SK-N-SH treated with all-trans-retinoic acid at 6 μM for 48 hours (cell line): ENCODE measurements at regions not wholly inside any gene's neighbourhood (a gene's known extent, or its start where the extent isn't known, plus 50 kb on each side); places are given as distances from the start of the nearest gene placed in this dataset.

Experiments used
- ATAC-seq: fragments of 200-7000 bp; cut with Tn5 transposase; 3 replicates; pipeline ENCODE4 v1.9.1; 2020; ENCODE audit warnings: mild to moderate bottlenecking, moderate library complexity
- ARNTL ChIP-seq: fragments of 450-650 bp; formaldehyde crosslinking; IDR thresholded peaks from 2 replicates; pipeline ENCODE4 v1.5.0; 2020; ENCODE audit warnings: low read depth, mild to moderate bottlenecking, moderate library complexity, borderline replicate concordance
- BACH2 ChIP-seq: fragments of 250-450 bp; sonication (Bioruptor Pico); IDR thresholded peaks from 2 replicates; pipeline ENCODE4 v1.9.0; 2021; ENCODE audit warnings: mild to moderate bottlenecking, borderline replicate concordance
- CREB5 ChIP-seq: fragments of 250-450 bp; sonication (Bioruptor Pico); IDR thresholded peaks from 2 replicates; pipeline ENCODE4 v1.5.1; 2020; ENCODE audit warnings: low read depth, mild to moderate bottlenecking, moderate library complexity
- CSDC2 ChIP-seq: fragments of 250-450 bp; sonication (Bioruptor Pico); IDR thresholded peaks from 2 replicates; pipeline ENCODE4 v1.5.0; 2020; ENCODE audit warnings: mild to moderate bottlenecking, moderate library complexity
- CSRNP3 ChIP-seq: fragments of 250-450 bp; sonication (Bioruptor Pico); IDR thresholded peaks from 2 replicates; pipeline ENCODE4 v1.5.1; 2021; ENCODE audit warnings: mild to moderate bottlenecking, moderate library complexity
- ESRRG ChIP-seq: fragments of 250-450 bp; sonication (Bioruptor Pico); IDR thresholded peaks from 2 replicates; pipeline ENCODE4 v1.6.1; 2021; ENCODE audit warnings: mild to moderate bottlenecking
- OSR1 ChIP-seq: fragments of 250-450 bp; sonication (Bioruptor Pico); IDR thresholded peaks from 2 replicates; pipeline ENCODE4 v1.8.0; 2022; ENCODE audit warnings: moderate library complexity, mild to moderate bottlenecking, inconsistent platforms
- POU6F1 ChIP-seq: fragments of 250-450 bp; sonication (Bioruptor Pico); IDR thresholded peaks from 2 replicates; pipeline ENCODE4 v1.8.0; 2021; ENCODE audit warnings: low read depth, mild to moderate bottlenecking, moderate library complexity, borderline replicate concordance
- PPARA ChIP-seq: fragments of 250-450 bp; sonication (Bioruptor Pico); IDR thresholded peaks from 2 replicates; pipeline ENCODE4 v1.5.0; 2020; ENCODE audit warnings: mild to moderate bottlenecking, borderline replicate concordance
- RARB ChIP-seq: fragments of 250-450 bp; sonication (Bioruptor Pico); IDR thresholded peaks from 2 replicates; pipeline ENCODE4 v1.8.0; 2021; ENCODE audit warnings: mild to moderate bottlenecking, moderate library complexity
- SNAI2 ChIP-seq: fragments of 250-450 bp; sonication (Bioruptor Pico); IDR thresholded peaks from 2 replicates; pipeline ENCODE4 v1.5.0; 2020; ENCODE audit warnings: mild to moderate bottlenecking, moderate library complexity
- TCF4 ChIP-seq: fragments of 250-450 bp; sonication (Bioruptor Pico); IDR thresholded peaks from 2 replicates; pipeline ENCODE4 v1.8.0; 2021; ENCODE audit warnings: mild to moderate bottlenecking, moderate library complexity, borderline replicate concordance
- TOX ChIP-seq: fragments of 250-450 bp; sonication (Bioruptor Pico); IDR thresholded peaks from 2 replicates; pipeline ENCODE4 v1.8.0; 2021; ENCODE audit warnings: mild to moderate bottlenecking, moderate library complexity, borderline replicate concordance
- TSHZ2 ChIP-seq: fragments of 250-450 bp; sonication (Bioruptor Pico); IDR thresholded peaks from 2 replicates; pipeline ENCODE4 v1.5.0; 2020; ENCODE audit warnings: mild to moderate bottlenecking, moderate library complexity
- ZFP30 ChIP-seq: fragments of 450-650 bp; formaldehyde crosslinking; IDR thresholded peaks from 2 replicates; pipeline ENCODE4 v1.5.0; 2022; ENCODE audit warnings: mild to moderate bottlenecking, moderate library complexity
- ZNF8 ChIP-seq: fragments of 450-650 bp; formaldehyde crosslinking; IDR thresholded peaks from 2 replicates; pipeline ENCODE4 v1.5.0; 2020; ENCODE audit warnings: mild to moderate bottlenecking, moderate library complexity

GRCh38 chr4:36677112-36677511, 395.7 kb downstream of the DTHD1 start:
- no peak for TF ChIP-seq CSDC2 (CRISPR knock-in tag)
- TF ChIP-seq TSHZ2 = no peak
- TF ChIP-seq CREB5 = no peak
- TF ChIP-seq ZFP30 (CRISPR knock-in tag) = no peak
- no peak for TF ChIP-seq OSR1
- no peak for TF ChIP-seq PPARA
- TF ChIP-seq POU6F1 (CRISPR knock-in tag) = no peak
- TF ChIP-seq BACH2 (CRISPR knock-in tag) = no peak
- no peak for TF ChIP-seq TCF4
- TF ChIP-seq, all 23 proteins: peak for 0
- ATAC-seq = no peak

GRCh38 chr4:36677874-36678273, 396.5 kb downstream of the DTHD1 start:
- TF ChIP-seq PPARA (no peak), RARB (no peak), ESRRG (CRISPR knock-in tag) (no peak), BACH2 (CRISPR knock-in tag) (no peak), ZFP30 (CRISPR knock-in tag) (no peak), ZNF8 (CRISPR knock-in tag) (no peak), CSRNP3 (no peak), OSR1 (no peak), POU6F1 (CRISPR knock-in tag) (no peak), TSHZ2 (no peak), SNAI2 (no peak)
- no peak for ATAC-seq

GRCh38 chr4:36687681-36688080, 406.3 kb downstream of the DTHD1 start:
- ATAC-seq = no peak
- no peak for TF ChIP-seq TOX (CRISPR knock-in tag)
- TF ChIP-seq ESRRG (CRISPR knock-in tag) = no peak
- TF ChIP-seq CREB5 = no peak
- no peak for TF ChIP-seq ARNTL
